ENCODE measurements at regions not wholly inside any gene's neighbourhood (a gene's known extent, or its start where the extent isn't known, plus 50 kb on each side); places are given as distances from the start of the nearest gene placed in this dataset.
A peak's percentile ranks its signal among the peaks of the same experiment; 100 is the strongest.

DNA sequence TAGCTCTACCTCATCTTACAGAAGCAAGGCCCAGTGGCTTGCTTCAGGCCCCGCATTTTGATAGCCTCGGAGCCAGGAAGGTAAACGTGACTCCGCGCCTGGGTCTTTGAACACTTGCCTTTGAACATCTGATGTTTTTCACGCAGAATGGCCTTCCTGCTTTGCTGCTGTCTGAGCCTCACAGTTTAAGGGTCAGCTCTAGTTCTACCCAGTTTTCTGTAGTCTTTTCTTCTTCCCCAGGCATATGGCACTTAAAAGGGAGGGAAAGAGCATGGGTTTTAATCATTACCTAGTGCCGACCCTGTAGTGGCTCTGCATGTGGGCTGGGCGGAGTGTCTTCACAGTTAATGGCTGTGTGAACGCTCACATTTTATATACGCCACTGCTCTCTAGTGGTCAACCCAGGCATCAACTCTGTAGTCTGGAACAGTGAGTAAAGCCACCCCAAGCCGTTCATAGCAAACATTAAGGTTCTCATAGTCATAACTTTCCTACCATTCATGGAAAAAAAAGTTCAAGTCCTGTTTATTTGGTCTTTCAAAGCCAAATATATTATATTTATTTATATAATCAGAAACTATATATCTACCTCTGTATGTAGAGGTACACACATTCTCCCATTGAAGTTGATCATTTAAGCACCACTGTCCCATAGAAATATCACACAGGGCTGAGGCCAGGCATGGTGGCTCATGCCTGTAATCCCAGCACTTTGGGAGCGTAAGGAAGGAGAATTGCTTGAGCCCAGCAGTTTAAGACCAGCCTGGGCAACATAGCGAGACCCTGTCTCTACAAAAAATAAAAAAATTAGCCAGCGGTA is 78.1 kb downstream of the IER5 start:
- H3K23ac ChIP-seq (ENCODE audit: low read length): no peak overlapping the region
- DNase-seq: peak; percentile 89
- no peaks in the 10 kb centered on the region for H3K27me3 ChIP-seq (ENCODE audit: insufficient read depth, low read length, poor library complexity)
- no peak overlapping the region for H3K4me3 ChIP-seq (ENCODE audit: low read length)
- no peaks in the 10 kb centered on the region for H3K79me2 ChIP-seq (ENCODE audit: control insufficient read depth, insufficient read depth, low read length)
- no peak overlapping the region for H4K5ac ChIP-seq (ENCODE audit: low read length)
- H3K27ac ChIP-seq (ENCODE audit: low read depth, low read length): no peak overlapping the region
- H2BK5ac ChIP-seq (ENCODE audit: low read length): no peak overlapping the region
- no peak overlapping the region for H3K18ac ChIP-seq (ENCODE audit: low read length)
- no peak overlapping the region for H2AK5ac ChIP-seq (ENCODE audit: low read length)
- no peak overlapping the region for H2BK15ac ChIP-seq (replicated peaks; ENCODE audit: low read depth)
- no peak overlapping the region for H3K4me2 ChIP-seq (ENCODE audit: low read length)
- H4K8ac ChIP-seq (ENCODE audit: low read depth, low read length): no peak overlapping the region
- H3K9ac ChIP-seq (ENCODE audit: low read length): no peak overlapping the region
- no peaks in the 10 kb centered on the region for H3K4me1 ChIP-seq (ENCODE audit: control insufficient read depth, low read depth, low read length)
- WGBS (ENCODE audit: extremely low coverage, insufficient coverage, low lambda C conversion rate): no CpG with 5 or more reads among the region's 14 CpGs
- H3K79me1 ChIP-seq (ENCODE audit: low read length): no peaks in the 10 kb centered on the region
- H3K36me3 ChIP-seq (ENCODE audit: control insufficient read depth, insufficient read depth, low read length): no peaks in the 10 kb centered on the region
- no peak overlapping the region for H3K4ac ChIP-seq (ENCODE audit: low read depth, low read length)
- no peak overlapping the region for H3K56ac ChIP-seq (ENCODE audit: low read length)
- H2BK120ac ChIP-seq (ENCODE audit: low read depth, low read length): no peak overlapping the region

DNA sequence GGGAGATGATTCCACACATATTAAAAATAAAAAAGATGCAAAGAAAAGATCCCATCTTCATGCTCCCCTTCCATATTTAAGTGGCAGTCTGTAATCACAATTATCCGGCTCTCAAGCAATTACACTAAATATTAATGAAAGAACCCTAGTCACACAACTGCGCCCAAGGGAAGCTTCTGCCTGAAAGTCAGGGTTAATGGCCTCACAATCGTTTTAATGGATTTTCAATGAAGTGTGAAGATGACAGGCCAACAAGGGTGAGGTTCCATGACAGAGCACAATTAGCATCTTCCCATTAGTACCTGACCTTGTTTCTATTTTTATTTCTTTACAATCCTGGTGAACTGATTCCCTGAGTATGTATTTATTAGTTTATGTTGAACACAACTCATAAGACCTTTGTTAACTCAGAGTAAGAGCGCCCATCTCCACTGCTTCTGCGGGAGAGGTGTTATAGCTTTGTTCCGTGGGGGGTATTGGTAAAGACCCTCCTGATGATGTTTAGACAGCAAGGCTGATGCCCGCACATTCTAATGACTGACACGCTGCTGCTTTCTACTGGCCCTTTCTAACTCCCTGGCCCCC is 80.9 kb downstream of the IER5 start:
- no peak overlapping the region for H3K23ac ChIP-seq (ENCODE audit: low read length)
- DNase-seq: no peak
- no peak overlapping the region for H3K4me2 ChIP-seq (ENCODE audit: low read length)
- H4K5ac ChIP-seq (ENCODE audit: low read length): no peak overlapping the region
- no peak overlapping the region for H3K56ac ChIP-seq (ENCODE audit: low read length)
- no peaks in the 10 kb centered on the region for H3K79me1 ChIP-seq (ENCODE audit: low read length)
- H3K27me3 ChIP-seq (ENCODE audit: insufficient read depth, low read length, poor library complexity): no peaks in the 10 kb centered on the region
- no peak overlapping the region for H2BK15ac ChIP-seq (replicated peaks; ENCODE audit: low read depth)
- no peak overlapping the region for H3K4me3 ChIP-seq (ENCODE audit: low read length)
- no peak overlapping the region for H2AK5ac ChIP-seq (ENCODE audit: low read length)
- no peaks in the 10 kb centered on the region for H3K4me1 ChIP-seq (ENCODE audit: control insufficient read depth, low read depth, low read length)
- no peaks in the 10 kb centered on the region for H3K79me2 ChIP-seq (ENCODE audit: control insufficient read depth, insufficient read depth, low read length)
- no peak overlapping the region for H3K18ac ChIP-seq (ENCODE audit: low read length)
- no CpG with 5 or more reads among the region's 8 CpGs for WGBS (ENCODE audit: extremely low coverage, insufficient coverage, low lambda C conversion rate)
- H2BK120ac ChIP-seq (ENCODE audit: low read depth, low read length): no peak overlapping the region
- no peak overlapping the region for H2BK5ac ChIP-seq (ENCODE audit: low read length)
- H3K36me3 ChIP-seq (ENCODE audit: control insufficient read depth, insufficient read depth, low read length): no peaks in the 10 kb centered on the region
- no peak overlapping the region for H4K8ac ChIP-seq (ENCODE audit: low read depth, low read length)
- no peak overlapping the region for H3K9ac ChIP-seq (ENCODE audit: low read length)
- no peak overlapping the region for H3K4ac ChIP-seq (ENCODE audit: low read depth, low read length)
- H3K27ac ChIP-seq (ENCODE audit: low read depth, low read length): no peak overlapping the region

DNA sequence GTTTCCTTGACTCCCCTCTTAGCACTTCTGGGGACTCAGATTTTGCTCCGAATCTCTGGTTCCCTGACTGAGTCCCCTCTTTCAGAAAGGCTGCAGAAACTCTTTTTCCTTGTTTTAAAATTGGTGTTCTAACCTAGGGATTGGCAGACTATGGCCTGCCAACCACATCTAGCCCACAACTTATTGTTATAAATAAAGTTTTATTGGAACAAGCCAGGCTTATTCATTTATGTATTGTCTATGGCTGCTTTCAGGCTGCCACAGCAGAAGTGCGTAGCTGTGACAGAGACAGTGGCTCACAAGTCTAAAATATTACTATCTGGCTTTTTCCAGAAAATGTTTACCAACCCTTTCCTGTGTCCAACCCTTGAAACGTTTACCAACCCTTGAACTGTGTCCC is 81.7 kb downstream of the IER5 start:
- no peak overlapping the region for H3K18ac ChIP-seq (ENCODE audit: low read length)
- H2BK120ac ChIP-seq (ENCODE audit: low read depth, low read length): no peak overlapping the region
- no peak overlapping the region for H2BK15ac ChIP-seq (replicated peaks; ENCODE audit: low read depth)
- no peaks in the 10 kb centered on the region for H3K4me1 ChIP-seq (ENCODE audit: control insufficient read depth, low read depth, low read length)
- H3K9ac ChIP-seq (ENCODE audit: low read length): no peak overlapping the region
- no peak overlapping the region for H3K4me3 ChIP-seq (ENCODE audit: low read length)
- no CpG with 5 or more reads among the region's 3 CpGs for WGBS (ENCODE audit: extremely low coverage, insufficient coverage, low lambda C conversion rate)
- H3K27ac ChIP-seq (ENCODE audit: low read depth, low read length): no peak overlapping the region
- H4K8ac ChIP-seq (ENCODE audit: low read depth, low read length): no peak overlapping the region
- no peaks in the 10 kb centered on the region for H3K27me3 ChIP-seq (ENCODE audit: insufficient read depth, low read length, poor library complexity)
- no peaks in the 10 kb centered on the region for H3K79me2 ChIP-seq (ENCODE audit: control insufficient read depth, insufficient read depth, low read length)
- no peaks in the 10 kb centered on the region for H3K79me1 ChIP-seq (ENCODE audit: low read length)
- no peak overlapping the region for H3K23ac ChIP-seq (ENCODE audit: low read length)
- no peak overlapping the region for H3K56ac ChIP-seq (ENCODE audit: low read length)
- no peak overlapping the region for H2AK5ac ChIP-seq (ENCODE audit: low read length)
- no peak overlapping the region for H3K4me2 ChIP-seq (ENCODE audit: low read length)
- H3K4ac ChIP-seq (ENCODE audit: low read depth, low read length): no peak overlapping the region
- no peaks in the 10 kb centered on the region for H3K36me3 ChIP-seq (ENCODE audit: control insufficient read depth, insufficient read depth, low read length)
- no peak overlapping the region for H4K5ac ChIP-seq (ENCODE audit: low read length)
- H2BK5ac ChIP-seq (ENCODE audit: low read length): no peak overlapping the region
- DNase-seq: no peak

GRCh38 chr1:181172082-181172481 is 83.6 kb downstream of the IER5 start:
- no CpG with 5 or more reads among the region's 1 CpG for WGBS (ENCODE audit: extremely low coverage, insufficient coverage, low lambda C conversion rate)
- DNase-seq: no peak
- Histone ChIP-seq H3K4me2 (ENCODE audit: low read length) (no peak overlapping the region), H3K36me3 (ENCODE audit: control insufficient read depth, insufficient read depth, low read length) (no peaks in the 10 kb centered on the region), H3K9ac (ENCODE audit: low read length) (no peak overlapping the region), H3K27ac (ENCODE audit: low read depth, low read length) (no peak overlapping the region), H4K8ac (ENCODE audit: low read depth, low read length) (no peak overlapping the region), H4K5ac (ENCODE audit: low read length) (no peak overlapping the region), H3K18ac (ENCODE audit: low read length) (no peak overlapping the region), H2BK120ac (ENCODE audit: low read depth, low read length) (no peak overlapping the region), H3K4ac (ENCODE audit: low read depth, low read length) (no peak overlapping the region), H3K56ac (ENCODE audit: low read length) (no peak overlapping the region), H2BK5ac (ENCODE audit: low read length) (no peak overlapping the region), H3K27me3 (ENCODE audit: insufficient read depth, low read length, poor library complexity) (no peaks in the 10 kb centered on the region), H3K4me1 (ENCODE audit: control insufficient read depth, low read depth, low read length) (no peaks in the 10 kb centered on the region), H3K79me2 (ENCODE audit: control insufficient read depth, insufficient read depth, low read length) (no peaks in the 10 kb centered on the region), H2BK15ac (replicated peaks; ENCODE audit: low read depth) (no peak overlapping the region), H3K23ac (ENCODE audit: low read length) (no peak overlapping the region), H2AK5ac (ENCODE audit: low read length) (no peak overlapping the region), H3K4me3 (ENCODE audit: low read length) (no peak overlapping the region), H3K79me1 (ENCODE audit: low read length) (no peaks in the 10 kb centered on the region)

- no peak overlapping the region for H2BK120ac ChIP-seq (ENCODE audit: low read depth, low read length)
- H3K23ac ChIP-seq (ENCODE audit: low read length): no peak overlapping the region
- no peaks in the 10 kb centered on the region for H3K27me3 ChIP-seq (ENCODE audit: insufficient read depth, low read length, poor library complexity)
- no peak overlapping the region for H3K27ac ChIP-seq (ENCODE audit: low read depth, low read length)
- no peak overlapping the region for H3K4ac ChIP-seq (ENCODE audit: low read depth, low read length)
- no peak overlapping the region for H2BK5ac ChIP-seq (ENCODE audit: low read length)
- no peak overlapping the region for H3K4me2 ChIP-seq (ENCODE audit: low read length)
- H4K8ac ChIP-seq (ENCODE audit: low read depth, low read length): no peak overlapping the region
- WGBS (ENCODE audit: extremely low coverage, insufficient coverage, low lambda C conversion rate): no CpG with 5 or more reads among the region's 6 CpGs
- H3K4me1 ChIP-seq (ENCODE audit: control insufficient read depth, low read depth, low read length): no peaks in the 10 kb centered on the region
- no peaks in the 10 kb centered on the region for H3K79me2 ChIP-seq (ENCODE audit: control insufficient read depth, insufficient read depth, low read length)
- no peak overlapping the region for H3K18ac ChIP-seq (ENCODE audit: low read length)
- no peak overlapping the region for H3K4me3 ChIP-seq (ENCODE audit: low read length)
- no peak overlapping the region for H3K9ac ChIP-seq (ENCODE audit: low read length)
- no peak overlapping the region for H4K5ac ChIP-seq (ENCODE audit: low read length)
- H3K56ac ChIP-seq (ENCODE audit: low read length): no peak overlapping the region
- no peak overlapping the region for H2BK15ac ChIP-seq (replicated peaks; ENCODE audit: low read depth)
- H3K36me3 ChIP-seq (ENCODE audit: control insufficient read depth, insufficient read depth, low read length): no peaks in the 10 kb centered on the region
- H3K79me1 ChIP-seq (ENCODE audit: low read length): no peaks in the 10 kb centered on the region
- DNase-seq: peak; percentile 40
- no peak overlapping the region for H2AK5ac ChIP-seq (ENCODE audit: low read length)
These were observed 85.4 kb downstream of the IER5 start for GRCh38 chr1:181173761-181174447.

Data from mesendoderm (in vitro differentiated cells).